ENCODE measurements at regions not wholly inside any gene's neighbourhood (a gene's known extent, or its start where the extent isn't known, plus 50 kb on each side); places are given as distances from the start of the nearest gene placed in this dataset.

- peaks cover 2% of the 10 kb centered on the region for H3K9me3 Mint-ChIP-seq
- peaks cover 0 to 6% of the 10 kb centered on the region in 2 donors for H3K27me3 Mint-ChIP-seq
- DNase-seq (ENCODE audit: low spot score) = no peak
- H3K36me3 Mint-ChIP-seq = peaks cover 5% of the 10 kb centered on the region
- no peak for ATAC-seq
- H3K27ac Mint-ChIP-seq = no peak overlapping the region
- H3K4me3 Mint-ChIP-seq = no peak overlapping the region
- H3K4me1 Mint-ChIP-seq (ENCODE audit: low read depth in 2 of 2) = peaks cover 3 to 4% of the 10 kb centered on the region in 2 donors
Observed at GRCh38 chr18:44467718-44468117, 213.0 kb upstream of the SETBP1 start.

GRCh38 chr18:44473394-44474066 lies 207.2 kb upstream of the SETBP1 start:
- no peak overlapping the region for H3K27ac Mint-ChIP-seq
- no peak overlapping the region for H3K4me3 Mint-ChIP-seq
- peaks cover 4 to 5% of the 10 kb centered on the region in 2 donors for H3K4me1 Mint-ChIP-seq (ENCODE audit: low read depth in 2 of 2)
- DNase-seq (ENCODE audit: low spot score) (no peak), ATAC-seq (no peak)
- peaks cover 12% of the 10 kb centered on the region for H3K9me3 Mint-ChIP-seq
- no peaks in the 10 kb centered on the region for H3K27me3 Mint-ChIP-seq
- H3K36me3 Mint-ChIP-seq = peaks cover 14% of the 10 kb centered on the region

GRCh38 chr18:44474067-44474411 lies 206.6 kb upstream of the SETBP1 start:
- DNase-seq (ENCODE audit: low spot score) (no peak), ATAC-seq (no peak)
- Mint-ChIP-seq H3K9me3 (peaks cover 16% of the 10 kb centered on the region), H3K27me3 (no peaks in the 10 kb centered on the region), H3K4me3 (no peak overlapping the region), H3K27ac (no peak overlapping the region), H3K36me3 (peaks cover 18% of the 10 kb centered on the region), H3K4me1 (ENCODE audit: low read depth in 2 of 2) (peaks cover 4 to 5% of the 10 kb centered on the region in 2 donors)

GRCh38 chr18:44474591-44474990 lies 206.1 kb upstream of the SETBP1 start:
- peaks cover 4 to 5% of the 10 kb centered on the region in 2 donors for H3K4me1 Mint-ChIP-seq (ENCODE audit: low read depth in 2 of 2)
- H3K27me3 Mint-ChIP-seq = no peaks in the 10 kb centered on the region
- no peak overlapping the region for H3K27ac Mint-ChIP-seq
- peaks cover 20% of the 10 kb centered on the region for H3K36me3 Mint-ChIP-seq
- no peak for DNase-seq (ENCODE audit: low spot score)
- peaks cover 16% of the 10 kb centered on the region for H3K9me3 Mint-ChIP-seq
- H3K4me3 Mint-ChIP-seq = no peak overlapping the region
- no peak for ATAC-seq

GRCh38 chr18:44482761-44483160 lies 197.9 kb upstream of the SETBP1 start:
- DNase-seq (ENCODE audit: low spot score) (no peak), ATAC-seq (no peak)
- Mint-ChIP-seq H3K36me3 (peaks cover 29% of the 10 kb centered on the region), H3K4me1 (ENCODE audit: low read depth in 2 of 2) (peaks cover 4 to 6% of the 10 kb centered on the region in 2 donors), H3K27me3 (no peaks in the 10 kb centered on the region), H3K4me3 (no peak overlapping the region), H3K9me3 (peaks cover 15% of the 10 kb centered on the region), H3K27ac (no peak overlapping the region)

GRCh38 chr18:44495151-44495550 lies 185.5 kb upstream of the SETBP1 start:
- no peaks in the 10 kb centered on the region for H3K9me3 Mint-ChIP-seq

GRCh38 chr18:44497311-44497710 lies 183.4 kb upstream of the SETBP1 start:
- no peak overlapping the region for H3K4me3 Mint-ChIP-seq
- no peak for DNase-seq (ENCODE audit: low spot score)
- no peaks in the 10 kb centered on the region for H3K9me3 Mint-ChIP-seq
- peaks cover 5% of the 10 kb centered on the region for H3K36me3 Mint-ChIP-seq
- H3K4me1 Mint-ChIP-seq (ENCODE audit: low read depth in 2 of 2) = peaks cover 15 to 22% of the 10 kb centered on the region in 2 donors
- peak overlapping the region in 1 of 2 donors; percentile 21 for H3K27ac Mint-ChIP-seq
- no peak for ATAC-seq
- no peaks in the 10 kb centered on the region for H3K27me3 Mint-ChIP-seq

More at GRCh38 chr18:44495151-44495550, 185.5 kb upstream of the SETBP1 start:
- Mint-ChIP-seq H3K36me3 (peaks cover 5% of the 10 kb centered on the region), H3K27ac (no peak overlapping the region), H3K4me3 (no peak overlapping the region), H3K4me1 (ENCODE audit: low read depth in 2 of 2) (peaks cover 3 to 9% of the 10 kb centered on the region in 2 donors), H3K27me3 (no peaks in the 10 kb centered on the region)
- no peak for ATAC-seq
- no peak for DNase-seq (ENCODE audit: low spot score)

- peaks cover 21 to 28% of the 10 kb centered on the region in 2 donors for H3K4me1 Mint-ChIP-seq (ENCODE audit: low read depth in 2 of 2)
- no peak overlapping the region for H3K4me3 Mint-ChIP-seq
- no peak for ATAC-seq
- peaks cover 5% of the 10 kb centered on the region for H3K36me3 Mint-ChIP-seq
- peaks cover 4% of the 10 kb centered on the region for H3K9me3 Mint-ChIP-seq
- H3K27me3 Mint-ChIP-seq = no peaks in the 10 kb centered on the region
- peak overlapping the region in 1 of 2 donors; percentile 21 for H3K27ac Mint-ChIP-seq
- no peak for DNase-seq (ENCODE audit: low spot score)
Observed at GRCh38 chr18:44497757-44498490, 182.8 kb upstream of the SETBP1 start.

- H3K27ac Mint-ChIP-seq = peak overlapping the region in 1 of 2 donors; percentile 68
- H3K4me3 Mint-ChIP-seq = no peak overlapping the region
- H3K9me3 Mint-ChIP-seq = peaks cover 4% of the 10 kb centered on the region
- H3K27me3 Mint-ChIP-seq = no peaks in the 10 kb centered on the region
- H3K36me3 Mint-ChIP-seq = peaks cover 5% of the 10 kb centered on the region
- H3K4me1 Mint-ChIP-seq (ENCODE audit: low read depth in 2 of 2) = peaks cover 28 to 30% of the 10 kb centered on the region in 2 donors
- ATAC-seq (no peak), DNase-seq (ENCODE audit: low spot score) (no peak)
Observed at GRCh38 chr18:44500808-44501610, 179.7 kb upstream of the SETBP1 start.

- Mint-ChIP-seq H3K36me3 (peaks cover 5% of the 10 kb centered on the region), H3K4me1 (ENCODE audit: low read depth in 2 of 2) (peaks cover 28 to 40% of the 10 kb centered on the region in 2 donors), H3K4me3 (peak overlapping the region; percentile 6), H3K27ac (peak overlapping the region; percentile 9 to 74), H3K9me3 (peaks cover 4% of the 10 kb centered on the region), H3K27me3 (no peaks in the 10 kb centered on the region)
- DNase-seq (ENCODE audit: low spot score) = no peak
- ATAC-seq = no peak
Observed at GRCh38 chr18:44502221-44502620, 178.5 kb upstream of the SETBP1 start.

GRCh38 chr18:44502790-44503189 lies 177.9 kb upstream of the SETBP1 start:
- peaks cover 4% of the 10 kb centered on the region for H3K9me3 Mint-ChIP-seq
- H3K4me1 Mint-ChIP-seq (ENCODE audit: low read depth in 2 of 2) = peaks cover 28 to 38% of the 10 kb centered on the region in 2 donors
- peak overlapping the region; percentile 9 to 74 for H3K27ac Mint-ChIP-seq
- H3K4me3 Mint-ChIP-seq = peak overlapping the region; percentile 6
- DNase-seq (ENCODE audit: low spot score) (no peak), ATAC-seq (no peak)
- no peaks in the 10 kb centered on the region for H3K27me3 Mint-ChIP-seq
- peaks cover 5% of the 10 kb centered on the region for H3K36me3 Mint-ChIP-seq

- H3K9me3 Mint-ChIP-seq = peaks cover 4% of the 10 kb centered on the region
- H3K36me3 Mint-ChIP-seq = no peaks in the 10 kb centered on the region
- H3K27ac Mint-ChIP-seq = peak overlapping the region; percentile 9 to 74
- H3K4me3 Mint-ChIP-seq = no peak overlapping the region
- peaks cover 24 to 38% of the 10 kb centered on the region in 2 donors for H3K4me1 Mint-ChIP-seq (ENCODE audit: low read depth in 2 of 2)
- ATAC-seq (no peak), DNase-seq (ENCODE audit: low spot score) (no peak)
- H3K27me3 Mint-ChIP-seq = no peaks in the 10 kb centered on the region
Observed at GRCh38 chr18:44503854-44504253, 176.8 kb upstream of the SETBP1 start.

GRCh38 chr18:44507729-44508325 lies 172.9 kb upstream of the SETBP1 start:
- H3K9me3 Mint-ChIP-seq = peaks cover 4% of the 10 kb centered on the region
- H3K27ac Mint-ChIP-seq = no peak overlapping the region
- no peaks in the 10 kb centered on the region for H3K36me3 Mint-ChIP-seq
- H3K4me3 Mint-ChIP-seq = no peak overlapping the region
- ATAC-seq = peak; percentile 87 to 91
- H3K4me1 Mint-ChIP-seq (ENCODE audit: low read depth in 2 of 2) = peaks cover 17 to 28% of the 10 kb centered on the region in 2 donors
- H3K27me3 Mint-ChIP-seq = no peaks in the 10 kb centered on the region
- DNase-seq (ENCODE audit: low spot score) = peak; percentile 79

Data from natural killer cell treated with Interleukin-12 subunit alpha and Interleukin-12 subunit beta and Interleukin-15 and Interleukin-18, amount 100 ng/mL, for 72 hours (primary cell).